Left ventricle myocardium inferior (tissue), 1 donor: ENCODE measurements at regions not wholly inside any gene's neighbourhood (a gene's known extent, or its start where the extent isn't known, plus 50 kb on each side); places are given as distances from the start of the nearest gene placed in this dataset.
"Not testable (repeated sequence)": the region's sequence is repeated elsewhere in the genome, so short reads cannot be mapped to it uniquely, and the experiment has no call there.

ENCODE experiments used
- DNase-seq: peaks from one replicate; pipeline ENCODE4 v3.0.0-alpha.2; 2020
- H3K27ac ChIP-seq: fragments of 200-600 bp; replicated peaks from 2 replicates; pipeline ENCODE4 v1.8.0; 2021
- H3K27me3 ChIP-seq: fragments of 200-600 bp; 2 replicates; pipeline ENCODE4 v1.8.0; 2021; ENCODE audit warnings: low read depth
- H3K36me3 ChIP-seq: fragments of 200-600 bp; 2 replicates; pipeline ENCODE4 v1.8.0; 2021
- H3K4me1 ChIP-seq: fragments of 200-600 bp; 2 replicates; pipeline ENCODE4 v1.8.0; 2021
- H3K4me3 ChIP-seq: fragments of 200-600 bp; 2 replicates; pipeline ENCODE4 v1.8.0; 2021; ENCODE audit warnings: mild to moderate bottlenecking, moderate library complexity
- H3K9me3 ChIP-seq: fragments of 200-600 bp; replicated peaks from 2 replicates; pipeline ENCODE4 v1.8.0; 2021
- CTCF ChIP-seq: fragments of 200-600 bp; IDR thresholded peaks from 2 replicates; pipeline ENCODE4 v1.8.0; 2021; ENCODE audit warnings: antibody characterized with exemption, mild to moderate bottlenecking, borderline replicate concordance
- intact Hi-C: fragments of 100-400 bp; cut with micrococcal nuclease; formaldehyde crosslinking; loops from one replicate; pipeline ENCODE4 v1.11.0; 2022
- donor health status: DM: no; HTN: yes; CAD: no; lungs with severe emphysema.

- no peak overlapping the region for H3K4me3 ChIP-seq
- no peaks in the 10 kb centered on the region for H3K36me3 ChIP-seq
- peaks cover 4% of the 10 kb centered on the region for H3K9me3 ChIP-seq
- H3K27ac ChIP-seq, result no peak overlapping the region
- TF ChIP-seq CTCF, result no peak
- no peaks in the 10 kb centered on the region for H3K27me3 ChIP-seq
- intact Hi-C loops, result no loop called here
- no peaks in the 10 kb centered on the region for H3K4me1 ChIP-seq
- DNase-seq, result no peak
These were observed 149.1 kb upstream of the LMCD1 start for GRCh38 chr3:8352475-8352874.

GRCh38 chr3:8353364-8353763, 148.3 kb upstream of the LMCD1 start:
- H3K36me3 ChIP-seq, result no peaks in the 10 kb centered on the region
- no peak for DNase-seq
- no peak overlapping the region for H3K4me3 ChIP-seq
- intact Hi-C loops, result no loop called here
- no peaks in the 10 kb centered on the region for H3K4me1 ChIP-seq
- no peaks in the 10 kb centered on the region for H3K9me3 ChIP-seq
- H3K27ac ChIP-seq, result no peak overlapping the region
- TF ChIP-seq CTCF, result no peak
- H3K27me3 ChIP-seq, result no peaks in the 10 kb centered on the region

GRCh38 chr3:8355346-8355745, 146.3 kb upstream of the LMCD1 start:
- no peaks in the 10 kb centered on the region for H3K27me3 ChIP-seq
- no peaks in the 10 kb centered on the region for H3K9me3 ChIP-seq
- H3K36me3 ChIP-seq, result no peaks in the 10 kb centered on the region
- intact Hi-C loops, result no loop called here
- H3K27ac ChIP-seq, result no peak overlapping the region
- H3K4me1 ChIP-seq, result no peaks in the 10 kb centered on the region
- H3K4me3 ChIP-seq, result no peak overlapping the region
- DNase-seq, result no peak
- no peak for TF ChIP-seq CTCF

- DNase-seq, H3K4me1 ChIP-seq, H3K9me3 ChIP-seq, H3K36me3 ChIP-seq, H3K27ac ChIP-seq, H3K27me3 ChIP-seq, H3K4me3 ChIP-seq, intact Hi-C loops: not testable (repeated sequence)
These were observed 145.6 kb upstream of the LMCD1 start for GRCh38 chr3:8356066-8356465.

GRCh38 chr3:8357859-8358258, 143.8 kb upstream of the LMCD1 start:
- no peaks in the 10 kb centered on the region for H3K27me3 ChIP-seq
- no peak for TF ChIP-seq CTCF
- H3K36me3 ChIP-seq, result no peaks in the 10 kb centered on the region
- no peak overlapping the region for H3K4me3 ChIP-seq
- intact Hi-C loops, result no loop called here
- no peaks in the 10 kb centered on the region for H3K4me1 ChIP-seq
- H3K9me3 ChIP-seq, result no peaks in the 10 kb centered on the region
- no peak for DNase-seq
- no peak overlapping the region for H3K27ac ChIP-seq

GRCh38 chr3:8359133-8359532, 142.5 kb upstream of the LMCD1 start:
- H3K9me3 ChIP-seq, result no peaks in the 10 kb centered on the region
- no peak for TF ChIP-seq CTCF
- no peak overlapping the region for H3K4me3 ChIP-seq
- no peak for DNase-seq
- H3K27me3 ChIP-seq, result no peaks in the 10 kb centered on the region
- no peaks in the 10 kb centered on the region for H3K4me1 ChIP-seq
- intact Hi-C loops, result no loop called here
- H3K36me3 ChIP-seq, result no peaks in the 10 kb centered on the region
- H3K27ac ChIP-seq, result no peak overlapping the region
